A549 (cell line): ENCODE measurements at regions not wholly inside any gene's neighbourhood (a gene's known extent, or its start where the extent isn't known, plus 50 kb on each side); places are given as distances from the start of the nearest gene placed in this dataset.

ENCODE experiments used
- BCL3 ChIP-seq: fragments of >200 bp; sonication (Bioruptor Twin); formaldehyde crosslinking; IDR thresholded peaks from 3 replicates; pipeline ENCODE4 v1.6.1; 2016
- CTCF ChIP-seq: fragments of >200 bp; sonication (Bioruptor Twin); formaldehyde crosslinking; IDR thresholded peaks from 3 replicates; pipeline ENCODE4 v1.5.1; 2016
- ZSCAN20 ChIP-seq: fragments of 250-450 bp; sonication (Bioruptor Pico); IDR thresholded peaks from 2 replicates; pipeline ENCODE4 v1.8.0; 2022; ENCODE audit warnings: mild to moderate bottlenecking, moderate library complexity

- TF ChIP-seq ZSCAN20 (CRISPR knock-in tag) (no peak), CTCF (no peak), BCL3 (no peak)
Measured at GRCh38 chr4:55765070-55765469, 54.5 kb upstream of the EXOC1L start.
